ENCODE measurements at regions not wholly inside any gene's neighbourhood (a gene's known extent, or its start where the extent isn't known, plus 50 kb on each side); places are given as distances from the start of the nearest gene placed in this dataset.
"Not testable (repeated sequence)": the region's sequence is repeated elsewhere in the genome, so short reads cannot be mapped to it uniquely, and the experiment has no call there.

- TF ChIP-seq CTCF (IDR thresholded peaks at IDR 0.05; ENCODE audit: insufficient read depth, low read length), result no peak
- DNase-seq (ENCODE audit: low read depth), result no peak
- no peak overlapping the region for H3K4me3 ChIP-seq (ENCODE audit: low read depth, low read length)
Observed at GRCh38 chr6:167690931-167691330, 135.8 kb upstream of the AFDN start.

- no peak overlapping the region for H3K4me3 ChIP-seq (ENCODE audit: low read depth, low read length)
- no peak for DNase-seq (ENCODE audit: low read depth)
- no peak for TF ChIP-seq CTCF (IDR thresholded peaks at IDR 0.05; ENCODE audit: insufficient read depth, low read length)
Observed at GRCh38 chr6:167691533-167692312, 135.0 kb upstream of the AFDN start.

- not testable (repeated sequence) for H3K4me3 ChIP-seq (ENCODE audit: low read depth, low read length); DNase-seq (ENCODE audit: low read depth)
Observed at GRCh38 chr6:167693478-167693877, 133.2 kb upstream of the AFDN start.

GRCh38 chr6:167695831-167696230 lies 130.9 kb upstream of the AFDN start:
- no peak for TF ChIP-seq CTCF (IDR thresholded peaks at IDR 0.05; ENCODE audit: insufficient read depth, low read length)
- DNase-seq (ENCODE audit: low read depth), result no peak
- H3K4me3 ChIP-seq (ENCODE audit: low read depth, low read length), result no peak overlapping the region

- TF ChIP-seq CTCF (IDR thresholded peaks at IDR 0.05; ENCODE audit: insufficient read depth, low read length), result no peak
- no peak for DNase-seq (ENCODE audit: low read depth)
- no peak overlapping the region for H3K4me3 ChIP-seq (ENCODE audit: low read depth, low read length)
Observed at GRCh38 chr6:167696296-167696695, 130.4 kb upstream of the AFDN start.

- DNase-seq (ENCODE audit: low read depth), result no peak
- no peak for TF ChIP-seq CTCF (IDR thresholded peaks at IDR 0.05; ENCODE audit: insufficient read depth, low read length)
- H3K4me3 ChIP-seq (ENCODE audit: low read depth, low read length), result no peak overlapping the region
Observed at GRCh38 chr6:167697316-167697715, 129.4 kb upstream of the AFDN start.

- no peak overlapping the region for H3K4me3 ChIP-seq (ENCODE audit: low read depth, low read length)
- no peak for TF ChIP-seq CTCF (IDR thresholded peaks at IDR 0.05; ENCODE audit: insufficient read depth, low read length)
- no peak for DNase-seq (ENCODE audit: low read depth)
Observed at GRCh38 chr6:167698540-167698939, 128.2 kb upstream of the AFDN start.
